HEK293 (cell line): ENCODE measurements at regions not wholly inside any gene's neighbourhood (a gene's known extent, or its start where the extent isn't known, plus 50 kb on each side); places are given as distances from the start of the nearest gene placed in this dataset.

Experiments
- CTCF ChIA-PET: fragments of 350-600 bp; formaldehyde crosslinking; extraction: SDS; loops from one replicate; lab custom pipeline; 2021; ENCODE audit warnings: antibody characterized with exemption; lab: Yijun Ruan, JAX
- POLR2A ChIA-PET: fragments of 300-600 bp; formaldehyde crosslinking; extraction: SDS; loops from one replicate; lab custom pipeline; 2020; ENCODE audit warnings: antibody characterized with exemption, inconsistent platforms; lab: Yijun Ruan, JAX
- H3K27ac ChIP-seq: fragments of 200-500 bp; sonication (Bioruptor generic); 2 replicates; pipeline ENCODE4 v1.5.1; 2014; ENCODE audit warnings: low read depth, low read length, control low read depth, inconsistent platforms; ENCODE audit errors: extremely low read depth
- H3K36me3 ChIP-seq, 2 experiments: fragments of 200-500 bp in 1 of 2; sonication (Bioruptor generic) in 1 of 2; 1 replicate in 1 of 2; 2 replicates in 1 of 2; pipeline ENCODE4 v1.5.1; 2014 to 2017; ENCODE audit warnings: inconsistent platforms in 2 of 2, low read length in 2 of 2; ENCODE audit not compliant: control insufficient read depth in 2 of 2, insufficient read depth in 1 of 2
- H3K4me1 ChIP-seq: fragments of 200-500 bp; sonication (Bioruptor generic); 2 replicates; pipeline ENCODE4 v1.5.1; 2014; ENCODE audit warnings: mild to moderate bottlenecking, low read length, inconsistent platforms; ENCODE audit not compliant: control insufficient read depth, insufficient read depth
- H3K4me3 ChIP-seq: 2 replicates; pipeline ENCODE4 v1.5.1; 2011; ENCODE audit warnings: low read depth, mild to moderate bottlenecking, control low read depth, low read length, moderate library complexity
- H3K9me3 ChIP-seq: fragments of 200-500 bp; sonication (Bioruptor generic); 2 replicates; pipeline ENCODE4 v1.5.1; 2014; ENCODE audit warnings: low read depth, low read length, inconsistent platforms; ENCODE audit not compliant: control insufficient read depth, insufficient read depth
- GFI1B ChIP-seq: fragments of 450-650 bp; formaldehyde crosslinking; IDR thresholded peaks from 2 replicates; pipeline ENCODE4 v1.5.1; 2016; ENCODE audit warnings: missing biosample characterization, missing genetic modification characterization
- KLF16 ChIP-seq: fragments of 450-650 bp; formaldehyde crosslinking; IDR thresholded peaks from 2 replicates; pipeline ENCODE4 v1.5.1; 2017; ENCODE audit warnings: missing biosample characterization, missing genetic modification characterization
- OSR2 ChIP-seq: fragments of 450-650 bp; formaldehyde crosslinking; IDR thresholded peaks from 2 replicates; pipeline ENCODE4 v1.5.1; 2016; ENCODE audit warnings: missing biosample characterization, missing genetic modification characterization
- PBX3 ChIP-seq: sonication (generic); formaldehyde crosslinking; IDR thresholded peaks from 2 replicates; pipeline ENCODE4 v1.8.1; 2022; ENCODE audit warnings: mild to moderate bottlenecking, moderate library complexity, missing genetic modification reagents
- PRDM1 ChIP-seq: fragments of 450-650 bp; formaldehyde crosslinking; IDR thresholded peaks from 2 replicates; pipeline ENCODE4; 2016; ENCODE audit warnings: missing biosample characterization, missing genetic modification characterization
- SETDB1 ChIP-seq: IDR thresholded peaks from one replicate; pipeline ENCODE4 v1.6.1; 2017; ENCODE audit warnings: mild to moderate bottlenecking, low read length, moderate library complexity, mixed read lengths; ENCODE audit not compliant: insufficient read length
- ZBTB44 ChIP-seq: fragments of 450-650 bp; IDR thresholded peaks from 2 replicates; pipeline ENCODE4 v1.5.1; 2018; ENCODE audit warnings: missing biosample characterization, mild to moderate bottlenecking, missing genetic modification characterization
- ZBTB49 ChIP-seq: fragments of 450-650 bp; formaldehyde crosslinking; IDR thresholded peaks from 2 replicates; pipeline ENCODE4 v1.5.1; 2016; ENCODE audit warnings: missing biosample characterization, missing genetic modification characterization, low read depth
- ZBTB7A ChIP-seq: fragments of 450-650 bp; formaldehyde crosslinking; IDR thresholded peaks from 2 replicates; pipeline ENCODE4 v1.5.1; 2016; ENCODE audit warnings: low read depth, missing biosample characterization, missing genetic modification characterization
- ZFP37 ChIP-seq: fragments of 450-650 bp; formaldehyde crosslinking; IDR thresholded peaks from 2 replicates; pipeline ENCODE4 v1.5.1; 2016; ENCODE audit warnings: missing biosample characterization, missing genetic modification characterization
- ZFP41 ChIP-seq: fragments of 450-650 bp; formaldehyde crosslinking; IDR thresholded peaks from 2 replicates; pipeline ENCODE4 v1.5.1; 2016; ENCODE audit warnings: missing biosample characterization, missing genetic modification characterization, borderline replicate concordance
- ZNF133 ChIP-seq: fragments of 450-650 bp; formaldehyde crosslinking; IDR thresholded peaks from 2 replicates; pipeline ENCODE4 v1.5.1; 2016; ENCODE audit warnings: missing biosample characterization, missing genetic modification characterization
- ZNF169 ChIP-seq: fragments of 450-650 bp; formaldehyde crosslinking; IDR thresholded peaks from 2 replicates; pipeline ENCODE4 v1.5.1; 2016; ENCODE audit warnings: missing biosample characterization, missing genetic modification characterization
- ZNF19 ChIP-seq: fragments of 450-650 bp; formaldehyde crosslinking; IDR thresholded peaks from 2 replicates; pipeline ENCODE4; 2016; ENCODE audit warnings: missing biosample characterization, missing genetic modification characterization, low read depth
- ZNF354C ChIP-seq: fragments of 450-650 bp; formaldehyde crosslinking; IDR thresholded peaks from 2 replicates; pipeline ENCODE4 v1.5.1; 2016; ENCODE audit warnings: missing biosample characterization, missing genetic modification characterization, low read depth, borderline replicate concordance
- ZNF555 ChIP-seq: fragments of 450-650 bp; formaldehyde crosslinking; conservative IDR thresholded peaks from 2 replicates; pipeline ENCODE4 v1.5.1; 2017; ENCODE audit warnings: missing biosample characterization, mild to moderate bottlenecking, missing genetic modification characterization, inconsistent platforms
- ZNF626 ChIP-seq: fragments of 450-650 bp; sonication (Bioruptor Pico); formaldehyde crosslinking; IDR thresholded peaks from 2 replicates; pipeline ENCODE4 v1.5.1; 2018; ENCODE audit warnings: missing biosample characterization, missing genetic modification characterization, inconsistent platforms
- ZNF629 ChIP-seq: fragments of 450-650 bp; formaldehyde crosslinking; IDR thresholded peaks from 2 replicates; pipeline ENCODE4 v1.5.1; 2017; ENCODE audit warnings: missing biosample characterization, missing genetic modification characterization
- ZNF792 ChIP-seq: fragments of 450-650 bp; formaldehyde crosslinking; IDR thresholded peaks from 2 replicates; pipeline ENCODE4 v1.5.1; 2016; ENCODE audit warnings: missing biosample characterization, missing genetic modification characterization
- TF ChIP-seq, protein P1 (sequence below): fragments of 450-650 bp; formaldehyde crosslinking; IDR thresholded peaks from 2 replicates; pipeline ENCODE4 v1.5.1; 2016; ENCODE audit warnings: missing biosample characterization, missing genetic modification characterization, borderline replicate concordance

- TF ChIP-seq ZNF19 (tag by site-specific recombination) (no peak), ZNF169 (tag by site-specific recombination) (no peak), ZNF354C (tag by site-specific recombination) (no peak), PRDM1 (tag by site-specific recombination) (no peak)
- TF ChIP-seq, all 188 proteins: peak for 0
Measured at GRCh38 chr4:112717856-112718255, 80.9 kb downstream of the LARP7 start (continued).

DNA sequence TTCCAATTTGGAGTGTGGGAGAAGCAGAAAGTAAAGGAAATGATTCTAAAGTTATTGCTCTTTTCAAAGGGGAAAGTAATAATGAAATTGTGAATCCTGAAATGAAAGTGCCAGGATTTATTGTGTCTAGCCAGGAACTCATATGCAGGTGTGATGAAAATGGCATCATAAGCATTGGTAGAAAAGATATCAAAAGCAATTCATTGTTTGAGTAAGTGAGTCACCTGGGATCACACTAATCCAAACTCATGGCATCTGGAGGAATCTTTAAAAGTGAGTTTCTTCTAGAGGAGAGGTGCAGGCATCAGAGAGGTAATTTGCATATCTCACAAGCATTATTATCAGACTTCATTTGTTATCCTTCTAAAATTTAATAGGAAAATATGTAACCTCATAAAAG, 84.7 kb downstream of the LARP7 start:
- Histone ChIP-seq H3K36me3 (no peaks in the 10 kb centered on the region), H3K4me1 (no peaks in the 10 kb centered on the region), H3K27ac (no peak overlapping the region), H3K4me3 (no peak overlapping the region), H3K9me3 (no peaks in the 10 kb centered on the region)
- ChIA-PET CTCF (interaction anchor here (0.8 kb wide), 1 partner anchor 11 kb away, joined by 3 read pairs; no protein-coding TSS in a partner anchor), POLR2A (no interaction called here)
- TF ChIP-seq ZBTB49 (tag by site-specific recombination) (no peak), ZBTB44 (tag by site-specific recombination) (no peak), ZNF626 (tag by site-specific recombination) (no peak), ZBTB7A (tag by site-specific recombination) (no peak), ZNF133 (tag by site-specific recombination) (no peak), OSR2 (tag by site-specific recombination) (no peak), ZFP37 (tag by site-specific recombination) (no peak), ZNF792 (tag by site-specific recombination) (no peak), GFI1B (tag by site-specific recombination) (no peak), SETDB1 (no peak), ZNF555 (no peak), ZFP41 (tag by site-specific recombination) (no peak), KLF16 (no peak), PBX3 (CRISPR knock-in tag) (no peak), ZNF629 (tag by site-specific recombination) (no peak)
- TF ChIP-seq, protein P1, sequence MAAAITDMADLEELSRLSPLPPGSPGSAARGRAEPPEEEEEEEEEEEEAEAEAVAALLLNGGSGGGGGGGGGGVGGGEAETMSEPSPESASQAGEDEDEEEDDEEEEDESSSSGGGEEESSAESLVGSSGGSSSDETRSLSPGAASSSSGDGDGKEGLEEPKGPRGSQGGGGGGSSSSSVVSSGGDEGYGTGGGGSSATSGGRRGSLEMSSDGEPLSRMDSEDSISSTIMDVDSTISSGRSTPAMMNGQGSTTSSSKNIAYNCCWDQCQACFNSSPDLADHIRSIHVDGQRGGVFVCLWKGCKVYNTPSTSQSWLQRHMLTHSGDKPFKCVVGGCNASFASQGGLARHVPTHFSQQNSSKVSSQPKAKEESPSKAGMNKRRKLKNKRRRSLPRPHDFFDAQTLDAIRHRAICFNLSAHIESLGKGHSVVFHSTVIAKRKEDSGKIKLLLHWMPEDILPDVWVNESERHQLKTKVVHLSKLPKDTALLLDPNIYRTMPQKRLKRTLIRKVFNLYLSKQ (tag by site-specific recombination) = no peak
